Mucosa of stomach (tissue), 1 donor: ENCODE measurements at regions not wholly inside any gene's neighbourhood (a gene's known extent, or its start where the extent isn't known, plus 50 kb on each side); places are given as distances from the start of the nearest gene placed in this dataset.

Experiments
- H3K27me3 ChIP-seq: one replicate; pipeline ENCODE4 v1.7.0; 2013; ENCODE audit warnings: mild to moderate bottlenecking, low read length; ENCODE audit not compliant: control insufficient read depth, insufficient read depth
- H3K36me3 ChIP-seq: one replicate; pipeline ENCODE4 v1.7.0; 2013; ENCODE audit warnings: low read length; ENCODE audit not compliant: control insufficient read depth, insufficient read depth
- H3K4me1 ChIP-seq: one replicate; pipeline ENCODE4 v1.7.0; 2013; ENCODE audit warnings: mild to moderate bottlenecking, low read length; ENCODE audit not compliant: control insufficient read depth, insufficient read depth
- H3K4me3 ChIP-seq: one replicate; pipeline ENCODE4 v1.7.0; 2013; ENCODE audit warnings: low read length
- H3K9ac ChIP-seq: one replicate; pipeline ENCODE4 v1.7.0; 2013; ENCODE audit warnings: mild to moderate bottlenecking, low read length, moderate library complexity
- H3K9me3 ChIP-seq: one replicate; pipeline ENCODE4 v1.7.0; 2013; ENCODE audit warnings: mild to moderate bottlenecking, low read length, moderate library complexity; ENCODE audit not compliant: control insufficient read depth
- donor health status: Pancreatic carcinoma.

DNA sequence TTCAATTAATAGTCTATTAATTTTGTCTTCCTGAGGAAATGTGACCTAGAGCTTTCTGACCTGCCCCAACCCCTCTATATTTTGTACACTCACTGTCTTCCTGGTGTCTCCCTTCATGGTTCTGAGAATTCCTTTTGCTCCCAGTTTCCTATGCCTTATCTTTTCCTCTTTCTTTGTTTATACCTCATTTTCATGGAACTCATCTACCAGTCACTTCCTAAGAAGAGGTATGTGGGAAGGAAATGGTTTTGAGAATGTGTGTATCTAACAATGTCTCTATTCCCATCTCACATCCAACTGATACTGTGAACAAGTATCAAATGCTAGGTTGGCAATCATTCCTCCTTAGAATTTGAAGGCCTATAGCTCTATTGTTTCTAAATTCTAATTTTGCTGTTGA, 245.1 kb upstream of the EGLN3 start:
- Histone ChIP-seq H3K4me1 (no peaks in the 10 kb centered on the region), H3K4me3 (no peak overlapping the region), H3K27me3 (no peaks in the 10 kb centered on the region), H3K9ac (no peak overlapping the region), H3K36me3 (no peaks in the 10 kb centered on the region), H3K9me3 (no peaks in the 10 kb centered on the region)

DNA sequence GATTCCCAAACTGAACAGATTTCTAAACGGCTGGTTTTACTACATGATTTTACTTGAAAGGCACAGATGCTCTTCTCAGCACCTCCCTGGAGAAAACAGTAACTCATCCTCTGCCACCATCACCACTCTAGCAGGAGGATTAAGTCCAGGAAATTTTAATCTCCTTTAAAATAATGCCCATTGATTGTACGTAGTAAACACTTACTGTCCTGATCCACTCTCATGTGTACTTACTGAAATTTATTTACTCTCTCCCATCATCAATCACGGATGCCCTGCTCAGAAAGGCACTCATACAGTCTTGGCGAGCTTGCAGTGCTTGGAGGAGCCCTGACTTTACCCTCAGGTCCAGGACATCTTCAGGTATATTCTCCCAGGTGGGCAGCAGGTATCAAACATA, 239.8 kb upstream of the EGLN3 start:
- no peaks in the 10 kb centered on the region for H3K36me3 ChIP-seq

DNA sequence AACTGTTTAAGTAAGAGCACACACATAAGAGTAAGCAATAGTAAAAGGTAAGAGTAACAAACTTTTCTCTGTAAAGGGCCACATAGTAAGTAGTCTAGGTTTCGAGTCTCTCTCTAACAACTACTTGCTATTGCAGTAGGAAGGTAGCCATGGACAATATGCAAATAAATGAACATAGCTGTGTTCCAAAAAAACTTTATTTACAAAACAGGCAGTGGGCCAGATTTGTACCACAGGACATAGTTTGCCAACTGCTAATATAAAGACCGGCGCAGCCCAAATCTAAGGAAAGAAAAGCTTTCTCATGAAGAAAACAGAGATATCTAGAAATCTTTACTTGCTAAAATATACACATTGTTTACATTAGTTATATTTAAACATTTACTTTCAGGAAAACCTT, 239.0 kb upstream of the EGLN3 start:
- Histone ChIP-seq H3K4me3 (no peak overlapping the region), H3K4me1 (peaks cover 6% of the 10 kb centered on the region), H3K36me3 (no peaks in the 10 kb centered on the region), H3K27me3 (no peaks in the 10 kb centered on the region), H3K9me3 (no peaks in the 10 kb centered on the region), H3K9ac (no peak overlapping the region)

More for the DNA sequence above, 239.8 kb upstream of the EGLN3 start:
- no peak overlapping the region for H3K4me3 ChIP-seq
- H3K9ac ChIP-seq, result no peak overlapping the region
- peaks cover 6% of the 10 kb centered on the region for H3K4me1 ChIP-seq
- H3K9me3 ChIP-seq, result no peaks in the 10 kb centered on the region
- no peaks in the 10 kb centered on the region for H3K27me3 ChIP-seq

DNA sequence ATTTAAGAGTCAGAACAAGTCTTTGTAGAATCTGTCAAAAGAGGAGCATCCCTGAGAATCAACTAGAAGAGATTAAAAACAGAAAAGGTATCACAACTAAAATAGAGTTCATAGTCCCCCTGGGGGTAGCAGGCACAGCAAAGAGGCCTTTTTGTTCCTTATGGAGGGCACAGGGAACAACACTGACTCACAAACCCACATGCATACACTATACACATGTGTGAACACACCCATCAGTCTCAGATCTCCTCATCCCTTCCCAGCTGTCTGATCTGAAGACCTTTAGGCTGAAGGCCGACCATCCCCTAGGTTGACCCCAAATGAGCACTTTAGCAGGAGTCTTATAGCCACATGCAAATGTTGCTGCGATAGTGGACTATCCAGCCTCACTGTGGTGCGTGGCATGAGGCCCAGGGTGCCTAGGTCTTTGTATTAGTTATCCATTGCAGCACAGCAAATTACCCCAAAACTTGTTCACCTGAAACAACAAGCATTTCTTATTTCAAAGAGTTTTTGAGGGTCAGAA, 236.7 kb upstream of the EGLN3 start:
- H3K9me3 ChIP-seq, result no peaks in the 10 kb centered on the region

GRCh38 chr14:34187061-34187460, 236.2 kb upstream of the EGLN3 start:
- H3K4me1 ChIP-seq, result peaks cover 6% of the 10 kb centered on the region
- no peaks in the 10 kb centered on the region for H3K9me3 ChIP-seq
- no peak overlapping the region for H3K4me3 ChIP-seq
- H3K9ac ChIP-seq, result no peak overlapping the region
- H3K27me3 ChIP-seq, result no peaks in the 10 kb centered on the region
- H3K36me3 ChIP-seq, result no peaks in the 10 kb centered on the region

More for the DNA sequence above, 236.7 kb upstream of the EGLN3 start:
- Histone ChIP-seq H3K4me1 (peaks cover 6% of the 10 kb centered on the region), H3K9ac (no peak overlapping the region), H3K4me3 (no peak overlapping the region), H3K27me3 (no peaks in the 10 kb centered on the region), H3K36me3 (no peaks in the 10 kb centered on the region)

DNA sequence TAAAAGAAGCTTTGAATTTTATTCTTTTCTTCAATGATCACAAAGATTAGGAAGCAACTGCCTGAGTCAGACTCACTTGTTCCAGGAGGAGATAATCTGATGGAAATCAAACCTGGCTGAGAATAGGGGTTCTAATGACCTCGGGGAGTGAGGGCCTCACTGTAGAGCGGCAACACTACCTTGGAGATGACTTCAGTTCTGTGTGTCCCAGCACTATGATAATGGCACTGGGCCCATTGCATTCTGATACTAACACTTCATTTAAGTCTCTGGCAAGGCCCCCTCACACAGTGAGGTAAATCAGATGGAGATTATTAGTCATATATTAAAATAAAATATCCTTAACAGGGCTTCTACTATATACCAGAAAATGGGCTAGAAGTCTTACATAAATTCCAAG, 233.3 kb upstream of the EGLN3 start:
- H3K36me3 ChIP-seq, result no peaks in the 10 kb centered on the region
- H3K4me3 ChIP-seq, result no peak overlapping the region
- H3K9ac ChIP-seq, result no peak overlapping the region
- peaks cover 24% of the 10 kb centered on the region for H3K4me1 ChIP-seq
- no peaks in the 10 kb centered on the region for H3K9me3 ChIP-seq
- no peaks in the 10 kb centered on the region for H3K27me3 ChIP-seq

- Histone ChIP-seq H3K27me3 (no peaks in the 10 kb centered on the region), H3K36me3 (no peaks in the 10 kb centered on the region), H3K9me3 (no peaks in the 10 kb centered on the region), H3K4me3 (no peak overlapping the region), H3K9ac (no peak overlapping the region), H3K4me1 (peaks cover 23% of the 10 kb centered on the region)
Observed at GRCh38 chr14:34183478-34183877, 232.6 kb upstream of the EGLN3 start.

DNA sequence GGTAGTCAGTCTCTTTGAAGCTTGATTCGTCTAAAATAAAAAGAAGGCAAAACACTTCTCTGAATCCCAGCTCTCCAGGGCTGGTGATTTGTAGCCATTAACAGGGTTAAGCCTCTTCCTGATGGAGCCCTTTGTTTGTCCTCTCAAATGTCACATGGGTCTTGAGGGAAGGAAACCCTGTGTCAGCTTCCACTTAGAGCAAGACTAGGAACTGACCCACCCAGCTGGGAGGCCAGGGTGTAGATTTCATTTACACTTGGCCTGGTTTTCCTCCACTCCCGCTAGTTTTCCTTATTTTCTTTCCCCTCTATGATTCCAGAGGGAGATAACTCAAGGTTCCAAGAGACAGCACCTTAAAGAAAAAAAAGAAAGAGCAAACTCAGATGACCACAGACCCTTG, 230.5 kb upstream of the EGLN3 start:
- no peak overlapping the region for H3K9ac ChIP-seq
- H3K36me3 ChIP-seq, result no peaks in the 10 kb centered on the region
- peaks cover 23% of the 10 kb centered on the region for H3K4me1 ChIP-seq
- H3K9me3 ChIP-seq, result no peaks in the 10 kb centered on the region
- H3K4me3 ChIP-seq, result no peak overlapping the region
- H3K27me3 ChIP-seq, result no peaks in the 10 kb centered on the region

GRCh38 chr14:34180869-34181268, 230.0 kb upstream of the EGLN3 start:
- Histone ChIP-seq H3K9me3 (no peaks in the 10 kb centered on the region), H3K27me3 (no peaks in the 10 kb centered on the region)

GRCh38 chr14:34180434-34180833, 229.6 kb upstream of the EGLN3 start:
- peaks cover 23% of the 10 kb centered on the region for H3K4me1 ChIP-seq
- H3K9ac ChIP-seq, result no peak overlapping the region

More at GRCh38 chr14:34180869-34181268, 230.0 kb upstream of the EGLN3 start:
- H3K36me3 ChIP-seq, result no peaks in the 10 kb centered on the region
- H3K9ac ChIP-seq, result no peak overlapping the region
- H3K4me3 ChIP-seq, result no peak overlapping the region
- peaks cover 23% of the 10 kb centered on the region for H3K4me1 ChIP-seq

DNA sequence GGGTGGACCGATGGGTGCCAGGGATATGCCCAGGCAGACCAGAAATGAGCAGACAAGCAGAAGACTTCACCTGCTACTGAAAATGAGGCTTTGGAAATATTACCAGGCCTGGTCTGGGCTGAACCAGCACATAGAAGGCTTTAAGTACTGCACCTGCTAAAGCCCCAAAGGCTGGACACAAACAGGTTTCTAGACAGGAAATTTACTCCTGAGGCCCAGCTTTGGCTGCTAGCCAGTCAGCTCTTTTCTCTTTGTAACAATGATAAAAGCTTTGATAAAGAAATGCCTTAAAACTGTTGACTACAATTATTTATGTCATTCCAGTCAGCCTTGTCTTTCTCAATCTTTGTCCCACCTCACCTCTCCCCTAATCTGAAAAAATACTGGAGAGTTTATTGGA, 228.9 kb upstream of the EGLN3 start:
- H3K9me3 ChIP-seq, result no peaks in the 10 kb centered on the region
- H3K36me3 ChIP-seq, result no peaks in the 10 kb centered on the region
- H3K4me1 ChIP-seq, result peaks cover 23% of the 10 kb centered on the region
- no peak overlapping the region for H3K4me3 ChIP-seq
- H3K27me3 ChIP-seq, result no peaks in the 10 kb centered on the region
- no peak overlapping the region for H3K9ac ChIP-seq

More at GRCh38 chr14:34180434-34180833, 229.6 kb upstream of the EGLN3 start:
- Histone ChIP-seq H3K4me3 (no peak overlapping the region), H3K27me3 (no peaks in the 10 kb centered on the region), H3K36me3 (no peaks in the 10 kb centered on the region), H3K9me3 (no peaks in the 10 kb centered on the region)

DNA sequence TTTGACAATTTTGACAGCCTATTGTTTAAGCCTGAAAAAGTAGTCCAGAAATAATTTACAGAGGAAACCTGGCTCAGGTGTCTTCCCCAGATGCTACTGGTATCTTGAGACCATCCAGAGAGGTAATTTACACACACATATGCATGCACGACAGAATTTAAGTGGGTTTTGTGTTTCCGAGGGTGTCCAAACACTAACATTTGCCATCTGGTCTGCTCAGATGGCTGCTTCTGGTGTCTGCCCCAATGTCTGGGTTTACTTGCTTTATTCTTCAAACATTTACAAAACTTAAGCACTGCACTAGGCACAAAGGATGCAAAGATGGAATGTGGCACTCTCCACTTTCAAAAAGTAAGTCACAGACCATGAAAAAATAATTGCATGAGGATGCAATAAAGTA, 226.6 kb upstream of the EGLN3 start:
- Histone ChIP-seq H3K4me1 (peaks cover 28% of the 10 kb centered on the region), H3K36me3 (no peaks in the 10 kb centered on the region), H3K9me3 (no peaks in the 10 kb centered on the region)

DNA sequence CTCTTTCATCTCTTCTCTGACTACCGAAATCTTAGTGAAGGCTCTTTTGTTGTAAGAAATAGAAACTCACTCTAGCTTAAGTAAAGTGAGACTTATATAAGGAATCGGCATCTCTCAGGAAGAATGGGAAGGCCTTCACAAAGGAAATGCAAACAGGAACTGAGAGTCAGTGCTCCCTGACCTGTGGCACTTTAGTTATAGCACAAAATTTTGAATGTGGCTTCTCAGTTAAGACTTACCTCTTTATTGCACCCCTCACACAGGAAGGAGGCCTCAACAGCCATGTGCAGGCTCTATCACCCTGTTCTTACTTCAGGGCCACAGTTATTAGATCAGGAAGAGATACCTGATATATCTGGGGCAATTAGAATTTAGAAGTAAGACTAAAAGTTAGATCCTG, 224.7 kb upstream of the EGLN3 start:
- Histone ChIP-seq H3K9ac (no peak overlapping the region), H3K36me3 (no peaks in the 10 kb centered on the region), H3K9me3 (no peaks in the 10 kb centered on the region), H3K4me1 (peaks cover 23% of the 10 kb centered on the region), H3K4me3 (no peak overlapping the region), H3K27me3 (no peaks in the 10 kb centered on the region)

More for the DNA sequence above, 226.6 kb upstream of the EGLN3 start:
- Histone ChIP-seq H3K27me3 (no peaks in the 10 kb centered on the region), H3K9ac (no peak overlapping the region), H3K4me3 (no peak overlapping the region)
